Kidney (tissue), 13 donors: ENCODE measurements at regions not wholly inside any gene's neighbourhood (a gene's known extent, or its start where the extent isn't known, plus 50 kb on each side); places are given as distances from the start of the nearest gene placed in this dataset.
"Not testable (repeated sequence)": the region's sequence is repeated elsewhere in the genome, so short reads cannot be mapped to it uniquely, and the experiment has no call there.

Experiments used
- DNase-seq, 5 donors: peaks; one replicate each; pipeline ENCODE4 v3.0.0-alpha.2; 2013 to 2020
- FAIRE-seq: peaks from 2 replicates; lab custom pipeline; 2012; peaks lifted over from hg19 to GRCh38; lab: Jason Lieb, UNC
- H3K27ac ChIP-seq, 2 donors: one replicate each; pipeline ENCODE4 v1.7.0; 2013; ENCODE audit warnings: low read depth in 2 of 2, low read length in 2 of 2, inconsistent platforms in 1 of 2
- H3K27me3 ChIP-seq: one replicate; pipeline ENCODE4 v1.7.1; 2013; ENCODE audit warnings: low read length, inconsistent platforms; ENCODE audit not compliant: control insufficient read depth, insufficient read depth
- H3K36me3 ChIP-seq, 3 donors: one replicate each; pipeline versions ENCODE4 v1.7.0 to v1.7.1; 2013; ENCODE audit warnings: low read length in 3 of 3, control low read depth in 1 of 3, inconsistent platforms in 1 of 3; ENCODE audit not compliant: insufficient read depth in 3 of 3, control insufficient read depth in 2 of 3
- H3K4me1 ChIP-seq, 3 donors: one replicate each; pipeline versions ENCODE4 v1.7.0 to v1.7.1; 2013; ENCODE audit warnings: low read length in 3 of 3, inconsistent platforms in 1 of 3, low read depth in 1 of 3; ENCODE audit not compliant: control insufficient read depth in 2 of 3, insufficient read depth in 2 of 3
- H3K4me3 ChIP-seq, 3 donors: one replicate each; pipeline versions ENCODE4 v1.7.0 to v1.8.1; 2013; ENCODE audit warnings: low read length in 3 of 3, control low read depth in 1 of 3, inconsistent platforms in 1 of 3
- H3K9ac ChIP-seq, 3 donors: one replicate each; pipeline versions ENCODE4 v1.7.0 to v1.7.1; 2013; ENCODE audit warnings: low read length in 3 of 3, control low read depth in 1 of 3, inconsistent platforms in 1 of 3
- H3K9me3 ChIP-seq, 3 donors: one replicate each; pipeline versions ENCODE4 v1.7.0 to v1.7.1; 2013; ENCODE audit warnings: low read length in 3 of 3, control low read depth in 1 of 3, inconsistent platforms in 1 of 3; ENCODE audit not compliant: control insufficient read depth in 2 of 3, insufficient read depth in 1 of 3
- intact Hi-C: fragments of 100-400 bp; cut with DNase I; formaldehyde crosslinking; loops from one replicate; pipeline ENCODE4 v1.11.1; 2022
- TF ChIP-seq, protein P1 (sequence below): IDR thresholded peaks from 3 replicates; pipeline ENCODE4 v1.5.1; 2012; ENCODE audit warnings: mild to moderate bottlenecking, moderate library complexity, borderline replicate concordance; ENCODE audit not compliant: insufficient read depth; ENCODE audit errors: extremely low read depth
- donor health status: control.
- donor health status: control.
- donor health status: control.
- donor health status: control.
- donor health status: control.
- donor health status: DM: yes; HTN: yes; CAD: no.
- donor health status: Normal renal cell carcinoma (clear cell type).

DNA sequence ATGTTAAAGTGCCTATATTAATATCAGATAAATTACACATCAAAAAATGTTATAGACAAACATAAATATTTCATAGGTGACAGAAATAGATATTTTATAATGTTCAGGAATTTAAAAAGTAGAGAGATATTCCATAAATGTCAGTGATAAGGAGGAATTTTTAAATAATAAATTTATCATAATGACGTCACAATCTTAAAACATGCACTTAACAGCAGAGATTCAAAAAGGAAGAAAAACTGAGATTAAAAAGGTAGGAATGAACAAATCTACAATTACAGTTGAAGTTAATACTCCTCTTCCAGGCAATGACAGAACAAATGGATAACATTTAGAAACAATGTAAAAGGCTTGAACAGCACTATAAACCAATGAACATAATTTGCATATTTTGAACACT is 345.4 kb upstream of the NOX3 start:
- FAIRE-seq (peak; percentile 67), DNase-seq (no peak)
- TF ChIP-seq, protein P1, sequence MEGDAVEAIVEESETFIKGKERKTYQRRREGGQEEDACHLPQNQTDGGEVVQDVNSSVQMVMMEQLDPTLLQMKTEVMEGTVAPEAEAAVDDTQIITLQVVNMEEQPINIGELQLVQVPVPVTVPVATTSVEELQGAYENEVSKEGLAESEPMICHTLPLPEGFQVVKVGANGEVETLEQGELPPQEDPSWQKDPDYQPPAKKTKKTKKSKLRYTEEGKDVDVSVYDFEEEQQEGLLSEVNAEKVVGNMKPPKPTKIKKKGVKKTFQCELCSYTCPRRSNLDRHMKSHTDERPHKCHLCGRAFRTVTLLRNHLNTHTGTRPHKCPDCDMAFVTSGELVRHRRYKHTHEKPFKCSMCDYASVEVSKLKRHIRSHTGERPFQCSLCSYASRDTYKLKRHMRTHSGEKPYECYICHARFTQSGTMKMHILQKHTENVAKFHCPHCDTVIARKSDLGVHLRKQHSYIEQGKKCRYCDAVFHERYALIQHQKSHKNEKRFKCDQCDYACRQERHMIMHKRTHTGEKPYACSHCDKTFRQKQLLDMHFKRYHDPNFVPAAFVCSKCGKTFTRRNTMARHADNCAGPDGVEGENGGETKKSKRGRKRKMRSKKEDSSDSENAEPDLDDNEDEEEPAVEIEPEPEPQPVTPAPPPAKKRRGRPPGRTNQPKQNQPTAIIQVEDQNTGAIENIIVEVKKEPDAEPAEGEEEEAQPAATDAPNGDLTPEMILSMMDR = no peak
- Histone ChIP-seq H3K27ac (no peak overlapping the region), H3K9me3 (no peaks in the 10 kb centered on the region), H3K4me3 (no peak overlapping the region), H3K9ac (no peak overlapping the region), H3K27me3 (no peaks in the 10 kb centered on the region), H3K36me3 (no peaks in the 10 kb centered on the region), H3K4me1 (no peaks in the 10 kb centered on the region)
- intact Hi-C loops = no loop called here

- H3K36me3 ChIP-seq, FAIRE-seq, H3K27me3 ChIP-seq, H3K9ac ChIP-seq, H3K9me3 ChIP-seq, H3K4me1 ChIP-seq, H3K4me3 ChIP-seq, H3K27ac ChIP-seq, DNase-seq, intact Hi-C loops: not testable (repeated sequence)
Observed at GRCh38 chr6:155798876-155799275, 343.2 kb upstream of the NOX3 start.

GRCh38 chr6:155795173-155795796 is 339.6 kb upstream of the NOX3 start:
- Histone ChIP-seq H3K27me3 (no peaks in the 10 kb centered on the region), H3K4me1 (no peaks in the 10 kb centered on the region), H3K4me3 (no peak overlapping the region), H3K27ac (no peak overlapping the region), H3K9me3 (peaks cover 0 to 6% (median 0%) of the 10 kb centered on the region in 3 donors), H3K36me3 (no peaks in the 10 kb centered on the region), H3K9ac (no peak overlapping the region)
- DNase-seq (no peak), FAIRE-seq (no peak)
- intact Hi-C loops = no loop called here
- TF ChIP-seq, protein P1 = no peak

- FAIRE-seq = no peak
- H3K36me3 ChIP-seq = no peaks in the 10 kb centered on the region
- H3K27ac ChIP-seq = no peak overlapping the region
- intact Hi-C loops = no loop called here
- no peak for DNase-seq
- peaks cover 0 to 6% (median 0%) of the 10 kb centered on the region in 3 donors for H3K9me3 ChIP-seq
- H3K4me1 ChIP-seq = no peaks in the 10 kb centered on the region
- no peaks in the 10 kb centered on the region for H3K27me3 ChIP-seq
- TF ChIP-seq, protein P1 = no peak
- no peak overlapping the region for H3K9ac ChIP-seq
- H3K4me3 ChIP-seq = no peak overlapping the region
Observed at GRCh38 chr6:155791891-155792290, 336.3 kb upstream of the NOX3 start.
